22Rv1 (cell line): ENCODE measurements at regions not wholly inside any gene's neighbourhood (a gene's known extent, or its start where the extent isn't known, plus 50 kb on each side); places are given as distances from the start of the nearest gene placed in this dataset.

Source experiments
- H3K27ac ChIP-seq: fragments of 450-650 bp; 2 replicates; pipeline ENCODE4 v1.5.1; 2017
- ZFX ChIP-seq: fragments of 450-650 bp; IDR thresholded peaks from 2 replicates; pipeline ENCODE4 v1.6.1; 2017; ENCODE audit warnings: antibody characterized with exemption, borderline replicate concordance
- TF ChIP-seq, protein P1 (sequence below): fragments of 450-650 bp; IDR thresholded peaks from 2 replicates; pipeline ENCODE4 v1.5.1; 2017; ENCODE audit warnings: mild to moderate bottlenecking

DNA sequence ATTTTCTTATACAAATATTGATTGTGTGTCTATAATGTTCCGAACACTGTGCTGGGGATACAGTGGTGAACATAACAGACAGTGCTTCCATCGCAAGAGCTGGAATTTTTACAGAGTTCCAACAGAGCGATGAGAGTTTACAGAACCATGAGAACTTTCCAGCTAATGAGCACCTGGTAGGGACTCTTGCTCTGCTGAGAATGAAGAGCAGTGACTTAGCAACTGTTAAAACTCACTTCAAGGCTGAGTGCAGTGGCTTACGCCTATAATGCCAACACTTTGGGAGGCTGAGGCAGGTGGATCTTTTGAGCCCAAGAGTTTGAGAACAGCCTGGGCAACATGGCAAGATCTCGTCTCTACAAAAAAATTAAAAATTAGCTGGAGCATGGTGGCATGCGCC is 113.8 kb upstream of the DIO2 start:
- no peak overlapping the region for H3K27ac ChIP-seq
- TF ChIP-seq ZFX: no peak
- TF ChIP-seq, protein P1, sequence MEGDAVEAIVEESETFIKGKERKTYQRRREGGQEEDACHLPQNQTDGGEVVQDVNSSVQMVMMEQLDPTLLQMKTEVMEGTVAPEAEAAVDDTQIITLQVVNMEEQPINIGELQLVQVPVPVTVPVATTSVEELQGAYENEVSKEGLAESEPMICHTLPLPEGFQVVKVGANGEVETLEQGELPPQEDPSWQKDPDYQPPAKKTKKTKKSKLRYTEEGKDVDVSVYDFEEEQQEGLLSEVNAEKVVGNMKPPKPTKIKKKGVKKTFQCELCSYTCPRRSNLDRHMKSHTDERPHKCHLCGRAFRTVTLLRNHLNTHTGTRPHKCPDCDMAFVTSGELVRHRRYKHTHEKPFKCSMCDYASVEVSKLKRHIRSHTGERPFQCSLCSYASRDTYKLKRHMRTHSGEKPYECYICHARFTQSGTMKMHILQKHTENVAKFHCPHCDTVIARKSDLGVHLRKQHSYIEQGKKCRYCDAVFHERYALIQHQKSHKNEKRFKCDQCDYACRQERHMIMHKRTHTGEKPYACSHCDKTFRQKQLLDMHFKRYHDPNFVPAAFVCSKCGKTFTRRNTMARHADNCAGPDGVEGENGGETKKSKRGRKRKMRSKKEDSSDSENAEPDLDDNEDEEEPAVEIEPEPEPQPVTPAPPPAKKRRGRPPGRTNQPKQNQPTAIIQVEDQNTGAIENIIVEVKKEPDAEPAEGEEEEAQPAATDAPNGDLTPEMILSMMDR: no peak

DNA sequence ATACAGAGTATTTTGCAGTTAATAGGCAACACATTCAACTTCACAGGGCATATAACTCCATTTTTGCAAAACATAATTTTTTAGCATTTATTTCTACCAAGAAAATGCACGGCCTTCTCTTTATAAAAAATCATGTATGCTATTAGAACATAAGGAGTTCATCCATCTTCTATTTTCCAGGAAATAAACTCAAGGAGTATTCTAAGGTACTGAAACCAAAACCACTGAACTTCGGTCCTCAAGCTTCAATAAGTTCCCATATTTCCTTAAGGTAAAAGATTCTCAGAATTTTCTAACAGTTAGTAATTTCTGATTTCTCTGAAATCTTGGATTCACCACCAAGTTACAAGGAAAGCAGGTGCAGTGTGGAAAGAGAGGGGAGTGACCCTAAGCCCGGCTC is 113.3 kb upstream of the DIO2 start:
- TF ChIP-seq, protein P1: no peak
- no peak for TF ChIP-seq ZFX

DNA sequence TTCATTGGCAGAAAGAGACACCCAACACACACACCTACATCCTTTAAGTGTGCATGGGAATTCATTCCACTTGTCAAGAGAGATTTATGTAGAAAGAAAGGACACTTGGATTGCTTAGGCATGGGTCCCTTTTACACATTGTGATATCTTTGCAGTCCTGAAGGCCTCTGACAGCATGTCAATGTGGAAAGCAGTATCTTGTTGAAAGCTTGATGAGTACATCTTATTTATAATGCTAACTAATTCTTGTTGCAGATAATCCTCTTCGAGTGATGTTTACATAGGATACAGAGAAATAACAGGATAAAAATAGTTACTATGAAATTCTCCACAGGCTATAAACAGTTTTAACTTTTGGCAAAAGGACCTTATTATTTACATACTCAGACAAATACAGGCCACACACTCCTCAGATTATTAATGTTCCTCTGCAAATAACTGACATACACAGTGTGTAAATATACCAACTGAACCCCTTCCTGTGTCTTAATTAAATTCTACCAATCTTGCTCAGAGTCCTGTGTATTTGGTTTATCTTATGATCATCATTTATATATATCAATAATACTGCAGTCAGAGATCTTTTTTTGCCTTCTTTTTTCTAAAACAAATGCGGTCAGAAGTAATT is 111.8 kb upstream of the DIO2 start:
- H3K27ac ChIP-seq: peak overlapping the region; percentile 38
- TF ChIP-seq ZFX: no peak
- TF ChIP-seq, protein P1: no peak

More for the DNA sequence above, 113.3 kb upstream of the DIO2 start:
- H3K27ac ChIP-seq: no peak overlapping the region

DNA sequence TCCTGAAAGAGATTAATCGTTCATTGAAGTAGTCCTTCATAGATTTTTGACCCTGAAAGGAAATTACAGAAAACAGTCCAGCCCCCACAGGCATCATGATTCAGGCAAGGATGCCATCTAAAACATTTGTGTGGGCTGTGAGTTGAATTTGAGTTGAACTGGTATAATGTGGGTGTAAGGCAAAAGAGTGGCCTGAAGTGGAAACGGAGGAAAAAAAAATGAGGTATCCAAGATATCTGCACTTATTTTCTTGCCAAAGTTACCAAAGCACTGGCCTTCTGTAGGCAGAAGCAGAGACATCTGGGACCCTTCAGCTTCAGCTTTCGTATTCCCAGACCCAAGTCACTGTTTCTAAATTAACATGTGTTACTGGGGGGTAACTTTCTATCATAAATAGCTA is 105.1 kb upstream of the DIO2 start:
- TF ChIP-seq ZFX: no peak
- TF ChIP-seq, protein P1: no peak
- H3K27ac ChIP-seq: no peak overlapping the region

DNA sequence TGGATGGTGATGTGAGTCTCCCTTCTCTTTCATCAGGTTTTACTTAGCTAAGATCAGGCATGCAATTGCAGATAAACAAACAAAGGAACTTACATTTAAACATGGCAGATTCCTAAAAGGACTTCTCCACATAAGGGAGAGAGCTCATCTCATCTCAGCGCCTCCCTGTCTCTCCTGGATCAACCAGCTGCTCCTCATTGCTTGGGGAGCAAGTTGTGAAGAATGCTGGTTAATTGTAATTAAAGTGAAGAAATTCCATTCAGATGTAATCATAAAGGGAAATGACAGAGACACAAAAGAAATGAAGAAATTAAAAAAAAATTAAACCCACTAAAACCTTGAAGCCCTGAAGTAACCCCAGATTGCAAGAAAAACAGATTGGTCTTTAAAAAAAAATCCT is 104.4 kb upstream of the DIO2 start:
- TF ChIP-seq, protein P1: no peak
- TF ChIP-seq ZFX: no peak
- H3K27ac ChIP-seq: no peak overlapping the region

DNA sequence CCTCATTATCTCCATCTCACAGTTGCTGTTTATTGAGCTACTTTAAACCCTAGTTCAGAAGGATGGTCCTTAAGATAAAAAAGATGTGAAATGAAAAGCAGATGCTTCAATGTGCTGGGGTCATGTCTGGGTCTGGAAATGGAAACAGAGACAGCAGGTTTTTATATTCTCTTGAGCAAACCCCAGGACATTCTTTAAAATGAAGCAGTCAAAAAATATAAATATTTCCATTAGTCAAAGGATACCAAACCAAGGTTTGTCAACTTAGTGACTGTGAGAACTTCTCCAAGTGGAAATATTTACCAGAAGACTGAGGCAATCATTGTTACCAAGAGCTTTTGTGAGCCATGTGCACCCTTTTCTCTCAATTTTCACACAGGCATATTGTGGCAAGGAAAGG is 102.5 kb upstream of the DIO2 start:
- H3K27ac ChIP-seq: no peak overlapping the region
- TF ChIP-seq ZFX: no peak
- TF ChIP-seq, protein P1: no peak

DNA sequence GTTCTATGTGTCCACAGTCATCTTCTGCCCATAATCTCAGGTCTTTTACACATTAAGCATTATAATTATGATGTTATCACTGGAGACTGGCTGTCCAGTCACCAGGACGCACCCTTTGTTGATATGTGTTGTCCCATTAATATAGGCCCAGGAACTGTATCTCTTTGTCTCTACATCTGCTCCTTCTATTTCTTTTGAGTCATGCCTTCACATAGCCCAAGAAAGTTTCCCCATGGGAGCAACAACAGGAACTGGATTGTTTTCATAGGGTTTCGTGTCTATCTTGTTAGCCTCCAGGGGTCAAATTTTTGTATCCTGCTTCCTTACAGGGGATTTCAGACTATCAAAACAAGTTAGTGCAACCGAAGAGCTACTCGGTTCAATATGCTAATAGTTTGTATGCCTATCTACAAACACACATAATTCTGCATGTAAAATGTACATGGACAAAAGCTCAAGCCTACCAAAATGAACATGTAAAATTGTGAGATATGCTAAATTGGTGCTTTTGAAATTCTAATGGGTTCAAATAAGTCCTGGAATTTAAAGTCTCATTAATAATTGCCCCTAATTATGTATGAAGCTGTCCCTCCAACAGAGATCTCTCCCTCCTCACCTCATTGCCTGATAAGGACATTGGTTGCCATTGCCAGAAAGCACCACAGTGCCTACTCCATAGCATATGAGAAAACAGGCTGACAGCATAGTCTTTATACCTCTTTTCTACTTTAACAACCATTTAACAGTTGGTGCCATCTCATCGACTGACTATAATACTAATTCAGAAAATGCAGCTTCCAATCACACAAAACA is 99.8 kb upstream of the DIO2 start:
- no peak for TF ChIP-seq ZFX
- TF ChIP-seq, protein P1: no peak

More for the DNA sequence above, 99.8 kb upstream of the DIO2 start:
- H3K27ac ChIP-seq: no peak overlapping the region
